SIG-M5 (cell line): ENCODE measurements at regions not wholly inside any gene's neighbourhood (a gene's known extent, or its start where the extent isn't known, plus 50 kb on each side); places are given as distances from the start of the nearest gene placed in this dataset.

Experiments
- DNase-seq: peaks from one replicate; lab custom pipeline; 2025; lab: John Stamatoyannopoulos, UW

DNA sequence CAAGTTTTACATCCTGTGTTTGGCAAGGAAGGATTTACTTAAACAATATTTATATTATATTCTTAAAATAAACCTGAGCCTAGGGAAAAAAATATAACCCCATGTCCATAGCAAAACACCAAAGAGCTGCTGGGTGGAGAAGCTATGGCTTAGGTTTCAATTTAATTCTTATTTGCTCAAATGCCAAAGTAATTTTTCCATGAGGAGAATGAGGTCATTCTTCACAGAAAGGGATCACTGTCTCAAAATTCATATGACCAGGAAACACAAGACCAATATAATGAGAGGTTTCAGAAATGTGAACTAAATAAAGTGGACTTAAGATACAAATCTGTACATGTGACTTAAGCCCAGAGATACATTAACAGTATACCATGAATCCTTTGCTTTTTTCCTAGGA, 195.0 kb downstream of the PHLDA1 start:
- no peak for DNase-seq

DNA sequence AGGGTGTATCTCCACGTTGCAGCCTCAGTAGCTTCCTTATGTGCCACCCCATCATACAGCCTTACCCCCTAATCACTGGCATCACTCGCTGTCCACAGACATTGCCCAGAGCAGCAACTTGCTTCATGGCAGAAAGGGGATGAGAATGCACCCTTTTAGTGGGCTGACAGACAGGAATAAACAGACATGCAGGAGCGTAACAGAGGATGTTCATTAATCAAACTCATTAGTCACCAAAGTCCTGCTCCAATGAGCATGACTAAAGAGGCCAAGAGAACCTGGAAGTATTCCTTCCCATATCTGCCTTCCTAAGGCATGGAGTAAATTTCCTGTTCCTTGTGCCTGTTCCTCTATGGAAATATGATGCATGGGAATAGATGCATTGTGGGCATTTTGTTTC, 197.0 kb downstream of the PHLDA1 start:
- DNase-seq = no peak

DNA sequence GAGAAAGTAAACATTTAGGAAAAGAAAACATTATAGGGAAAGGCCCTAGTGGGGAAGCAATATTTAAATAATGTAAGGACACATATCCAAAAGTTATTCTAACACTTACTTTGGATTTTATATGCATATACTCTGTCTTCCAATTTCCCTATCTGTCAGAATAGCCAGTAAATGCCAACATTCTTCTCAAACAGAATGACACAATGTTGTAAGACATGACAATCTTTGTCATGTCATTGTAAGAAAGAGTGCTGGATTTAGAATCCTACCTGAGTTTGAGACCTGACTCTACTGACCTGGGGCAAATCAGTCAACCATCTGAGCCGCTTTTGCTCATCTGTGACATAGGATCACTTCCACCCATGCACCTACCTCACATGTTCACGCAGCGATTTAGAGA, 198.3 kb downstream of the PHLDA1 start:
- no peak for DNase-seq

DNA sequence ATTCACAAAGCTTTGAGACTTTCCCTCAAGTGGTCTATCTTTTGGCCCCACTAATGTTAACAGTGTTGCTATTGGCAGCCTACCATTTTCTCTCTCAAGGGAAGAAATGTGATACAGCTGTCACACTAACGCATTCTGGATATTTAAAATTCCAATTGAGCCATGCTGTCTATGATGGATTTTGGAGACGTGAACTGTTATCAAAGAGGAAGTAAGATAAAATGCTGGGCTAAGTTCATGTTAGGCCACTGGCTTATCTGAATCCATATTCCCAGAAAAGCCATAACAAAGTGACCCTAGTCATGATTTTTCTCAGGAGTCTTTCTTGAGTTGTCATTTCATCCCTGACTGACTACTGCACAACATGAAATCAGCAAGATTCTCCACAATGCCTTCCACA, 200.2 kb downstream of the PHLDA1 start:
- no peak for DNase-seq

DNA sequence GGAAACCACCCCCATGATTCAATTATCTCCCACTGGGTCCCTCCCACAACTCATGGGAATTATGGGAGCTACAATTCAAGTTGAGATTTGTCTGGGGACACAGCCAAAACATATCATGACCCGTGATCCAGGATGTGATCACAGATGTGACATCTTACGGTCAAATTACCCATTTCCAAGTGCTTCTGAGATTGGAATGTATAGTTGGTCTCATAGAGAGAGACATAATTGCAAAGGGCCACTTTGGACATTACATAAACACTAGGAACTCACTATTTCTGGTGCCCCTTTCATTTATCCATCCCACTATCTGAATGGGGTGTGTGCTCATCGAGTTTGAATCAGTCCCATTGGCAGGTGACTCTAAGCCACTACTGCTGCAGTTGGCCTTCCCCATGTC, 204.5 kb downstream of the PHLDA1 start:
- DNase-seq = no peak

DNA sequence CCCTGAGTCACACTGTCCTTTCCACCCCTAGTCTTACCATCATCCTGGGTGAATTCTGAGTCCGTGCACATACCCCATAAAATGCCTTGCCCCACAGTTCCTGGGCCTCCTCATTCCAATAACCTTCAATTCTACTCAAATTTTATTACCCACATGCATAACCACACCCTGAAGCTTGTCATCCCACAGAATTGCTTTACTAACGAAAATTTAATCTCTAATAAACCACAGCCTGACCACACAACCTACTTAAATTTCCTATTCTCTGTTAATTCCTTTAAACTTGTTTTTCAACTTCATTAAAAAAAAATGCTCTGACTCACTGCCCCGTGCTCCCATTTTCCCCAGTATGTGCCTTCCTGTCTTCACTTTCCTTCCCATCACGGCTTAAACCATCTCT, 205.9 kb downstream of the PHLDA1 start:
- no peak for DNase-seq

DNA sequence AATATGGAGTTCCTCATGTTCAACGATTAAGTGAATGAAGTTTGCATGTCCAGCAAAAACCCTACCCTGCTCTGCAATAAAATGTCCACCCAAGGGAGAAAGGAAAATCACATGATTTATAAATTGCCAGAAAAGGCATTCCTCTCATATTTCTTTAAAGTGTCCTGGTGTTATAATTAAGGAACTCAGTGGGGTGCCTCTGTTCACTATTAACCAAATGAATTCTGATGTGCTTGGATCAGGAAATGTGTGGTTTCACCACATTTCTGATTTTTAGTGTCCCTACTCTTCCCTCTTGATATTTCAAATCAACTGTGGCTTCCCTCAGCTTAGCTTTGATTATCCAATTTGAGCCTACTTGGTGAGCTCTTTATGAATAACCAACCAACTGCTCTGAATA, 208.1 kb downstream of the PHLDA1 start:
- DNase-seq = no peak

DNA sequence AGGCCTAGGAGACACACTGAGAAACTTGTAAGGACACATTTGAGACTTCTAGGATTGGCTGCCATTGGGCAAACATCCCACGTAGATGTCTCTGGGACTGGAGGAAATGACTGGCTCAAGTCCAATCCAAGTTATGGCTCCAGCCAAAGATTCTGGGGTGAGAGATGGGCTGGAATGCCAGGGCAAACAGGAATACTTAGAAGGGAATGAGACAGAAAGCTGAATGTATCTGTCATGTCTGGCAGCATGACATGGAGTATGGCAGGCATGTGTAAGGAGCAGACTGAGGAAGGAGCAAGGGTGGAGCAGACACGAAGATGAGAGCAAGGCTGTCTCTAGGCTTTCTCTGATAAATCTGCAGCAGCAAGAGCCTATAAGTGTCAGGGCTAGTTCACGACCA, 209.2 kb downstream of the PHLDA1 start:
- no peak for DNase-seq

DNA sequence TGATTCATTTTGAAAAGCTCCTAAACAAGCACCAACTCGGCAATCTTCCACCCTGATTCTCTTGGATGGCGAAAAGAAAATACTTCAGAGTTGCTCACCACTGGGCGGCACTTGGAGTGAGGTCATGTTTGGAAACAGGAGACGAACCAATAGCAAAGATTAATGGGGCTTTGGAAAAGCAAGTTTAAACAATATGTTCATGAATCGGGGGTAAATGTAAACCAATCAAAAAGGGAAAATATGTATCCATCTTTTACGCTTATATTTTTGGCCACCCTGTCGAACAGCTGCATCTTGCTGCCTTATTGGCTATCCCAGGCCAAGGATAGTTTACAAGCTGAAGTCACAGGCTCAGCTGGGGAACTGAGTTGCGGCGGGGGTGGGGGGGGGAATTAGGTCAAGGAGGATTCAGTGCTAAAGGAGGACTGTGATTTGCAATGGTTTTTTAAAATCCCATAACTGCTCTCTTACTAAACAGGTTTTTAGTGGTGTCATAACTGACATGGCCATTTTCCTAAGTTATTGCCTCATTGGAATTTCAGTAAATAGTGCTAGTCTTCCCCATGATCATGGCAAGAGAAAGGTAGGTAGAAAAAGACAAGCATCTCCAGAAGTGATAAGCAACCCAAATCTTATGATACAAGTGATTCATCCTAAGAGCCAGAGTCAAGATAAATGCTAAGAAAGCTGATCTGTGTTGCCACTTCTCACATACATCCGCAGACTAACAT, 210.6 kb downstream of the PHLDA1 start:
- DNase-seq = no peak

DNA sequence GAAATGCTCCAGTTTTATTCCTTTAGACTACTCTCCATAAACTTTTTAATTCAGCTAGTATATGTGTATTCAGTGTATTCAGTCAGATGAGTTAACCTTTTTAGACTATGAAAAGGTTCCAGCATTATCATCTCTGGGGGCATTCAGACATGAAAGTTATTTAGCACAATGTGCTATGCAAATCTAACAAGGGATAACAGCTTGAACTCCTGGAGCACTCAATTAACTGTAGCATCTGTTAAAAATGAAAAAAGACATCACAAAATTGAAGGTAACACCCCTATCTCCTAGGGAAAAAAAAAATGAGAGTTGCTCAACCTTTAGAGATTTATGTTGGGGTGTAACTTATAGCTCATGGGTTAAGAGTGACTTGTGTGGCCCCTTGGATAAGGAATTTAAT, 211.5 kb downstream of the PHLDA1 start:
- DNase-seq = no peak

DNA sequence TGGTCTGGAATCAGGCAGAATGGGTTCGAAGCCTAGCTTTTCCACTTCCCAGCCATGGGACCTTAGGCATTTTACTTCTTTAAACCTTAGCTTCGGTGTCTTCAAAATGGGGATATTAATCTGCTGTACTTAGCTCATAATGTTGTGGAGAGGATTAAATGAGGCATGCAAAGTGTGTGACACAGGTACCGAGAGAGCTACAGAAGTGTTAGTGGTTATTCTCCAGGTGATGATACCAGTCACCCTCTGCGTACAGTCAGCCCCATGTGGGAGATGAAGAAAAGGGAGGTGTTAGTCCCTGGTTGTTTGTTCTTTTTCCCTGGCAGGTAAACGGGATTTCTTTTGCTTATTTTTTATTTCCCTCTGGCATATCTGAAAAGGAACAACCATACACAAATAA, 212.1 kb downstream of the PHLDA1 start:
- no peak for DNase-seq

DNA sequence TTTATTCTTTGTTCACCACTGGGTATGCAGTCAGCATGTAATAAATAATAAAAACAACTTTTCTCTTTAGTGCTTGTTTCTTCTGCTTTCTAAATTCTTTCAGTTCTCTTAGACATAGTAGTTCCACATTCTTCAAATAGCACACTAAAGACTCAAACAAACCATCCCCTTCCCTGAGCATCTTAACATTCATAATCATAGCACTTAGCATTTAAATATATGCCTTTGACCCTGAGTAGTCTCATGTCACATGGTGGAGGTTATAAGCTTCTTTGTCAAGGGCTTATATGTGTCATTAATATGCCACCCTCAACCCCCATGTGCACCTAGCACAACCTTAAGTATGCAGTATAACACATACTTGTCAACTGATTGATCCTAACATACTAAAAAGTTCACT, 212.7 kb downstream of the PHLDA1 start:
- no peak for DNase-seq

DNA sequence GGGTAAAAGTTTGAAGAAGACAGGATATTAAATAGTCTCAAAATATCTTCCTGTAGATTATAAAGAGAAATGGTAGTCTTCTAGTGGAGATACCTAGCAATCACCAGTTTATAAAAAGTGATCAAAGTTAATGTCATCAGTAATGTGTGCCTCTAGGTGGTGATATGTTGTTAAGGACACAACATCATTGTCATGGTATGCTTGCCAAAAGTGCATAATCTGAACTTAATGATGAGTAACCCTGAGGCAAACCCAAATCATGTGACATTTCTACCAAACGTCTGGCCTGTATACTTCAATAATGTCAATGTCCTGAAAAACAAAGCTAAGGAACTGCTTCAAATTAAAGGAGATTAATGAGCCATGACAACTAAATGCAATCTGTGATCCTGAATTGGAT, 214.7 kb downstream of the PHLDA1 start:
- DNase-seq = no peak

DNA sequence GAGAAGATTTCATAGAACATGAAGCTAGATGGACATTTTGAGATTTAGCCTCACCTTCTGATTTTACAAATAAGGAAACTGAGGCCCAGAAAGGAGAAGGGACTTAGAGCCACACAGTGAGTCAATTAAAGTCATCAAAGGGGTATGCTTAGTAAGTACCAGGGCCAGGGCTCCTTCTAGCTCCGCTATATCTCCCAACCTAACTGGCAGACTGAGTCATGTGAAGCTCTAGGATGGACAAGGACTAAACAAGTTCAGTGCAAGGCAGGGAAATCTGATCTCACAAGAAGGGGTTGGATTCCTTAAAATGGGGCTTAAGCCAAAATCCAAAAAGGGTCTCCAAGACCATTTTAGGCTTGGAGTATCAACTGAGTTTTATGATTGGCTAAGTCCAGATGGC, 215.8 kb downstream of the PHLDA1 start:
- no peak for DNase-seq

DNA sequence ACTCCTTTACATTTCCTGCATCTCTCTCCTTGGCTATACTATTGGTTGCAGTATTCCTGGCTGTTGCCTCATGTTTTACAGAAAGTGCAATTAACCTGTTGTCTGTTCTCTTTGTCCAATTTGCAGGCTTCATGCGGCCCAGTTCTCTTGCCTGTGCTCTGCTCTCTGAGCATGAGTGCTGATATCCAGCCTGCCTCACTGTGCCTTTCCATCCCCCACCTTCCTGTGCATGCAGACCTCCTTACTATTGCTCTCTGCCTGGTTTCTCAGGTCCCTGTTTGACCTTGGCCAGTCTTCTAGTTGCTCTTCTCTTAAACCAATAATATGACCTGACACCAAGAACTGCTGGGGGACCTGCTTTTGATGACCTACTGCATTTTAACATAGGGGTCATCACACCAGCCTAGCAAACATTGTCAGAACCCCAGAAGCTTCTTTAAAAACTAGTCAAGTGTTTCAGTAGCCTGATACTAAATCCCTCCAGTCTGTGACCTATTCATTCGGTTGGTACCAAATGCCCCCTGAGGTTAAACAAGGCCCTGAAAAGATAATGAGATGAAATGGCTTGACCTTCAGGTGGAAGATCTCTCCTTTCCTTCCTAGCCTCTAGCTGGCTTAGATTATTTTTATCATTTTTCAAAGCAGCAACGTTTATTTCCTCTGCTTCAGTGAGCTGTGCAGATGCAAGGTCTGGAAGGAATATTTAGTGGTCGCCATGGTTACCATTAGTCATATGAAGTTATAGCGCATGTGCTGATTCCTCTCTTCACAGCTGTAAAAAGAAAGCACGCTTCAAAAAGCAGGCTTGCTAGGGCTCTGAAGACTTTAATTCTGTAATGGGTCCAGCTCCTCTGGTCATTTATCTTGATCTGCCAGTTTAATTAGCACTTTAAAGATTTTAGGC, 216.5 kb downstream of the PHLDA1 start:
- DNase-seq = no peak

DNA sequence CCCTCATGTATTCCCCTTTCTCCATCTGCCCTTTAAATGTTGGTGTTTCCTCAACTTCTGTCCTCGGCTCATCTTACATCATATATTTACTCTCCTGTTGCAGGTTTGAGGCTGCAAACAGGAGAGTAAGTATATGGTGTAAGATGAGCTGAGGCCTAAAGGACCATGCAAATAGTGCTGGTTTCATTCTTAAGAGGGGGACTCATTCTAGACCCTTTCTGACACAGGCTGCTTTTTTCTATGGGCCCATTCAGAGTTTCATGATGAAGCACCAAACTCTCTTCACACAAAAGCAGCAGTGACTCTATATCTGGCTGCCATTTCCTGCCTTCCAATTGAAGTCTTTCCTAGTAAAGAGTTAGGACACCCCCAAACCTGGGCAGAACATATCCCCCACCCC, 218.5 kb downstream of the PHLDA1 start:
- DNase-seq = no peak

DNA sequence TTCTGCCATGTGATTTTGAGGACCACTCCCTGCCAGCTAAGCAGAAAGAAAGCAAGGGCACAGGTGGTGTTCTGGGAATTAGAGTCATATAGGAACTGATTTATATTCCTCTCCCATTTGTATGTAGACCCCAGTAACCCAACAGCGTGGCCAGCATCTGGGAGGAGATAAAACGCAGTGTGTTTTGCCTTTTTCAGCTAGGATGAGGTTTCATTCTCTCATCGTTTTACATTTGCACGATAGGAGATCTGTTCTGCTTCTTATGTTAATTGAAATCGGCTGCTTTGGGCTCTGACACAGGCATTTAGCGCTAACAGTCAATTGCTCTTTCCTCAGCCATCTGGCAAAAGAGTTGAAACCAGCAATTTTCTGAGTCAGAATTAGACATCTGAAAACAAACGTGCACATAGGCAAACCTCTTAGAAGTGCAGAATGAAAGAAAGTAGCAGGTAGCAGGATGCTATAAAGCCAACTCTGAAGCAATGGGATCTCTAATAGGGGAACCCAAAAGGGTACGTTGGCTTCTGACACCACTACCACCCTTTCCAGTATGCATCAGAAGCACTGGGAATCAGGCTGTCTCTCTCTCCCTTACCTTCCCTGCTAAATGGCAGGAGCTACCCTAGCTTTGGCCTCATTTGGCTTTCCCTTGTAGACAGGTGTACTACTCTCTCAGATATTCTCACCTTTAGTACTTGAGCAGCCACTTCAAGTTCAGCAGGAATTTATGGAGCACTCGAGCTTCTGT, 219.1 kb downstream of the PHLDA1 start:
- DNase-seq = no peak

DNA sequence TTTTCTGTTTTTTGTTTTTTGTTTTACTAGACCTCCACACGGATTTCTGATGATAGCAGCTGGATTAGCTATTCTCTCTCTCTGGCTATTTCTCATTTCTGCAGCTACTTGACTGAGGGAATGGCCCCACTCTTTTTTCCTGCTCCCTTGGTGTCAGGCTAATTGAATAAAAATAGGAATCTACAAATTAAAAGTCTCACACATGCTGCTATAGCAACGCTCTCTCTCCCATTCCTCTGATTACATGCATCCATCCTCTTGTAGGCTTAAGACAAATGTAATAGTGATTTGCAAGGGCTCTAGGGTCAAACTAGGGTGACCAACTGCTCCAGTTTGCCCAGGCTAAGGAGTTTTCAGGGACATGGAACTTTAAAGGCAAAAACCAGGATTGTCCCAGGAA, 221.8 kb downstream of the PHLDA1 start:
- DNase-seq = no peak

DNA sequence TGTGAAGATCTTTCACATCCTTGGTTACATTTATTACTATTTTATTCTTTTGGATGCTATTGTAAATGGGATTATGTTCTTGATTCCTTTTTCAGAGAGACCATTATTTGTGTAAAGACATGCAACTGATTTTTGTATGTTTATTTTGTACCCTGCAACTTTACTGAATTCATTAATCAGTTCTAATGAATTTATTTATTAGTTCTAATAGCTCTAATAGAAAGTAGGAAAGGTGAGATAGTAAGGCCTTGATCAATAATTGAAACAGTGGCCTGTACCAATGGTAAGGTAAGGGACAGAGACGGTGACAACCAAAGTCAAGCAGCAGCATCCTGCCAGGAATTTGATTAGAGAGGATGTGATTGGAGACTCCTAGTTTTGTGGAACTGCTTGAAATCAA, 224.1 kb downstream of the PHLDA1 start:
- DNase-seq = no peak

DNA sequence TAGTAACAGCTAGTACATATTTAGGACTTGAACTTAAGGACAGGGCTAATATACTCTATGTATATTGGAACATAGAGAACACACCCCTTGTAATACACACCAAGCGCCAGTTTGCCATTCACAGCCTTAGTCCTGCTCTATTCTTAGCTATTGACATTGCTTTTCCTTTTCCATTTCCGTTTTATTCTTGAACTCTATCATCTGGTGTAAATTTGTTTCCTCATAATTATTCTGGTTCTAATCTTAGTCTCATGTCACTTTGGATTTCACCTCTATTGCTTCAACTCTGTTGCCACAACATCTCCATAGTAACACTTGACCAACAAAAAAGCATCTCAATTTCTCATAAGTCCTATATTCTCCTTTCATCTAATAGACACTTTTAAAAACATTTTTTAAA, 225.7 kb downstream of the PHLDA1 start:
- DNase-seq = no peak

DNA sequence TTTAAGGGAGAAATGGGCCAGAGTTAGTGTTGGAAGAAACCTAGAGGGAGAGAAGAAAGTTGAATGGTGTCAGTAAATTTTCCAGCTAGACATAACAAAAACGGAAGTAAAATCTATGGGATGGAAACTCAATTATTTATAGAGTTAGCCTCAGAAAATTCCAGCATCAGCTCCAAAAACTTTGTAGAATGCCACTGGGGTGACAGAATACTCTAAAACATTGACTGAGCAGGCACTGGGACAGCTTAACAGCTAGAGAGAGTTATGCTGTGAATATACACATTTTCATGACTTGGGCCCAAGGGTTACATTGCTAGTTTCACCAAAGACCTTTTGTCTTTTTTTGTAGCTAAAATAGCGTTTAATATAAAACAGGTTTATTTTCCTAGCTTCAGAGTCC, 226.3 kb downstream of the PHLDA1 start:
- no peak for DNase-seq

DNA sequence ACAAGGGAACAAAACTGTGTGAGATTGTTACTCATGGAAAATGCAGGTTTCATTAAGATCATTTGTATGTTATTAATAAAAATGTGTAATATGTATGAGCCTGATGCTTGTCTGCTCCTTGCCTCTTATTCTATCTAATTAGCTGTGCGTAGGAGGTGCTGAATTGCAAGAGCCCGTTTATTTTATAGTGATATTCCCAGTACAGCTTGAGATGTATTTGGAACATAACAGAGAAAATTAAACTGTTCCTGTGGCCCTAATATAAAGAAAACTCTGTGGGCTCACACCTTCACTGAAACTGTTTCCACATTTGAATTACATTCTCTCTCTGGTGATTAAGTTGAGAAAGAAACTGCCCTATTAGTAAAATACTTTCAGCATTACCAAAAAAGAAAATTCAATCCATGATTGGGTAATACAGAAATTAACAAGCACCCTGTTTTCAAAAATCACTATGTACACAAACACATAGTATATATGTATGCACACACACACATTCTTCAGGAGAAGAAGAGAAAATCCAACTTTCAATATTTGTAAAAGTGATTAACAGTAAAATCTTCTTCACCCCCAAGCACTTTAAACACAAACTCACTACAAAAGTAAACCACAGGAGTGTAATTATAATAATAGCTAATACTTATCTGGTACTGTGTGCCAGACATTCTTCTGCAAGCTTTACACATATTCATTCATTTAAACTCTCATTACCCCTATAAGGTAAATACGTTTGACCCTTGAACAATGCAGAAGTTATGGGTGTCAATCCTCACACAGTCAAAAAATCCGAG, 233.2 kb downstream of the PHLDA1 start:
- no peak for DNase-seq
